Smooth muscle cell (in vitro differentiated cells): ENCODE measurements at regions not wholly inside any gene's neighbourhood (a gene's known extent, or its start where the extent isn't known, plus 50 kb on each side); places are given as distances from the start of the nearest gene placed in this dataset.

Source experiments
- DNase-seq: peaks from one replicate; lab custom pipeline; 2025; ENCODE audit not compliant: unreplicated experiment; lab: John Stamatoyannopoulos, UW
- H2AFZ ChIP-seq: fragments of 200-600 bp; sonication (generic); 2 replicates; pipeline ENCODE4 v1.6.0; 2016; ENCODE audit warnings: antibody characterized with exemption, low read depth, mild to moderate bottlenecking
- H3F3A ChIP-seq: fragments of 200-600 bp; sonication (generic); 2 replicates; pipeline ENCODE4 v1.6.0; 2017; ENCODE audit warnings: antibody characterized with exemption, low read depth
- H3K27ac ChIP-seq: fragments of 200-600 bp; sonication (generic); 2 replicates; pipeline ENCODE4 v1.5.1; 2016; ENCODE audit warnings: low read depth, mild to moderate bottlenecking
- H3K27me3 ChIP-seq: fragments of 200-600 bp; sonication (generic); 2 replicates; pipeline ENCODE4 v1.6.1; 2016; ENCODE audit warnings: low read depth, mild to moderate bottlenecking
- H3K36me3 ChIP-seq: fragments of 200-600 bp; sonication (generic); 2 replicates; pipeline ENCODE4 v1.5.1; 2016; ENCODE audit warnings: low read depth
- H3K4me1 ChIP-seq: fragments of 200-600 bp; sonication (generic); 2 replicates; pipeline ENCODE4 v1.5.1; 2016; ENCODE audit warnings: low read depth
- H3K4me2 ChIP-seq: fragments of 200-600 bp; sonication (generic); 2 replicates; pipeline ENCODE4 v1.6.0; 2016; ENCODE audit warnings: mild to moderate bottlenecking
- H3K4me3 ChIP-seq: fragments of 200-600 bp; sonication (generic); 2 replicates; pipeline ENCODE4 v1.5.1; 2016; ENCODE audit warnings: mild to moderate bottlenecking
- H3K79me2 ChIP-seq: fragments of 200-600 bp; sonication (generic); 2 replicates; pipeline ENCODE4 v1.6.0; 2016; ENCODE audit warnings: low read depth, mild to moderate bottlenecking
- H3K9ac ChIP-seq: fragments of 200-600 bp; sonication (generic); 2 replicates; pipeline ENCODE4 v1.6.0; 2016; ENCODE audit warnings: low read depth
- H3K9me3 ChIP-seq: fragments of 200-600 bp; sonication (generic); replicated peaks from 2 replicates; pipeline ENCODE4 v1.5.1; 2016; ENCODE audit warnings: low read depth
- H4K20me1 ChIP-seq: fragments of 200-600 bp; sonication (generic); 2 replicates; pipeline ENCODE4 v1.6.0; 2016; ENCODE audit warnings: low read depth
- CTCF ChIP-seq: fragments of 200-600 bp; sonication (generic); IDR thresholded peaks from 2 replicates; pipeline ENCODE4 v1.5.1; 2017; ENCODE audit warnings: borderline replicate concordance, mild to moderate bottlenecking, antibody characterized with exemption; ENCODE audit not compliant: insufficient read depth, poor library complexity, severe bottlenecking
- WGBS: methylation state at CpG from one replicate; pipeline ENCODE4 v1.1.7; 2016; ENCODE audit warnings: low lambda C conversion rate; 5-methylcytosine and 5-hydroxymethylcytosine counted together

- TF ChIP-seq CTCF: no peak
- H2AFZ ChIP-seq: no peak overlapping the region
- H3K4me2 ChIP-seq: no peak overlapping the region
- H3K79me2 ChIP-seq: no peaks in the 10 kb centered on the region
- H3F3A ChIP-seq: no peaks in the 10 kb centered on the region
- no peak for DNase-seq
- H4K20me1 ChIP-seq: no peaks in the 10 kb centered on the region
- no peaks in the 10 kb centered on the region for H3K9me3 ChIP-seq
- no peaks in the 10 kb centered on the region for H3K4me1 ChIP-seq
- no peaks in the 10 kb centered on the region for H3K27me3 ChIP-seq
- no peaks in the 10 kb centered on the region for H3K36me3 ChIP-seq
- WGBS: 42% methylated on average over 1 of the region's 1 CpG
- no peak overlapping the region for H3K4me3 ChIP-seq
- no peak overlapping the region for H3K27ac ChIP-seq
- H3K9ac ChIP-seq: no peak overlapping the region
These were observed 417.4 kb upstream of the FMR1 start for GRCh38 chrX:147494365-147494764.

GRCh38 chrX:147498796-147499195 is 412.9 kb upstream of the FMR1 start:
- H3K79me2 ChIP-seq: no peaks in the 10 kb centered on the region
- H3K9me3 ChIP-seq: no peaks in the 10 kb centered on the region
- no peak for DNase-seq
- no peak overlapping the region for H3K9ac ChIP-seq
- no peaks in the 10 kb centered on the region for H3K27me3 ChIP-seq
- WGBS: 59% methylated on average over 1 of the region's 1 CpG
- no peak overlapping the region for H2AFZ ChIP-seq
- no peak for TF ChIP-seq CTCF
- H3K4me3 ChIP-seq: no peak overlapping the region
- H3K4me2 ChIP-seq: no peak overlapping the region
- no peaks in the 10 kb centered on the region for H3F3A ChIP-seq
- no peaks in the 10 kb centered on the region for H3K4me1 ChIP-seq
- no peaks in the 10 kb centered on the region for H3K36me3 ChIP-seq
- H3K27ac ChIP-seq: no peak overlapping the region
- H4K20me1 ChIP-seq: no peaks in the 10 kb centered on the region

GRCh38 chrX:147522981-147523380 is 388.7 kb upstream of the FMR1 start:
- no peak overlapping the region for H3K27ac ChIP-seq
- H3K36me3 ChIP-seq: no peaks in the 10 kb centered on the region
- peaks cover 1% of the 10 kb centered on the region for H3K9me3 ChIP-seq
- H2AFZ ChIP-seq: no peak overlapping the region
- H4K20me1 ChIP-seq: no peaks in the 10 kb centered on the region
- no peak overlapping the region for H3K9ac ChIP-seq
- no peak overlapping the region for H3K4me3 ChIP-seq
- H3K4me1 ChIP-seq: no peaks in the 10 kb centered on the region
- WGBS: 66% methylated on average over 2 of the region's 2 CpGs
- no peaks in the 10 kb centered on the region for H3F3A ChIP-seq
- H3K27me3 ChIP-seq: no peaks in the 10 kb centered on the region
- H3K79me2 ChIP-seq: no peaks in the 10 kb centered on the region
- no peak for TF ChIP-seq CTCF
- no peak overlapping the region for H3K4me2 ChIP-seq
- DNase-seq: no peak

- H3K36me3 ChIP-seq: no peaks in the 10 kb centered on the region
- H3K4me2 ChIP-seq: no peak overlapping the region
- no peaks in the 10 kb centered on the region for H4K20me1 ChIP-seq
- H3K4me1 ChIP-seq: no peaks in the 10 kb centered on the region
- no peak overlapping the region for H2AFZ ChIP-seq
- H3K4me3 ChIP-seq: no peak overlapping the region
- H3K9ac ChIP-seq: no peak overlapping the region
- no peaks in the 10 kb centered on the region for H3F3A ChIP-seq
- TF ChIP-seq CTCF: no peak
- H3K79me2 ChIP-seq: no peaks in the 10 kb centered on the region
- no peak for DNase-seq
- WGBS: 79% methylated on average over 3 of the region's 3 CpGs
- no peak overlapping the region for H3K27ac ChIP-seq
- no peaks in the 10 kb centered on the region for H3K27me3 ChIP-seq
- H3K9me3 ChIP-seq: no peaks in the 10 kb centered on the region
These were observed 378.3 kb upstream of the FMR1 start for GRCh38 chrX:147533426-147533825.
